Body of pancreas (tissue), 4 donors: ENCODE measurements at regions not wholly inside any gene's neighbourhood (a gene's known extent, or its start where the extent isn't known, plus 50 kb on each side); places are given as distances from the start of the nearest gene placed in this dataset.

Experiments
- ATAC-seq: fragments of 150-250 bp; one replicate; pipeline ENCODE4 v1.9.1; 2016
- DNase-seq, 4 donors: peaks; one replicate each; pipeline ENCODE4 v3.0.0-alpha.2; 2019
- H3K27ac ChIP-seq, 4 donors: fragments of 200-600 bp; sonication (generic); 1 replicate in 3 of 4; 2 replicates in 1 of 4; pipeline versions ENCODE4 v1.5.1 to v1.6.1; 2016 to 2019; ENCODE audit warnings: mild to moderate bottlenecking in 1 of 4, mixed read lengths in 1 of 4, moderate library complexity in 1 of 4
- H3K27me3 ChIP-seq, 2 donors: fragments of 200-600 bp; sonication (generic); one replicate each; pipeline ENCODE4 v1.6.0; 2016; ENCODE audit warnings: mild to moderate bottlenecking in 1 of 2
- H3K36me3 ChIP-seq, 2 donors: fragments of 200-600 bp; sonication (generic); replicated peaks in 1 of 2; 2 replicates each; pipeline ENCODE4 v1.5.1; 2016; ENCODE audit warnings: low read depth in 2 of 2; ENCODE audit not compliant: insufficient read depth in 1 of 2
- H3K4me1 ChIP-seq: fragments of 200-600 bp; sonication (generic); one replicate; pipeline ENCODE4 v1.6.0; 2016
- H3K4me3 ChIP-seq, 2 donors: fragments of 200-600 bp; sonication (generic); 1 replicate in 1 of 2; 2 replicates in 1 of 2; pipeline ENCODE4 v1.5.1; 2016 to 2019
- H3K9me3 ChIP-seq, 3 donors: fragments of 200-600 bp; sonication (generic); 1 replicate in 2 of 3; 2 replicates in 1 of 3; pipeline ENCODE4 v1.5.1; 2016
- POLR2A ChIP-seq, 3 donors: fragments of 450-650 bp; IDR thresholded peaks; one replicate each; pipeline ENCODE4 v1.6.1; 2016; ENCODE audit warnings: antibody characterized with exemption in 3 of 3, mild to moderate bottlenecking in 2 of 3
- WGBS, 2 donors: methylation state at CpG; one replicate each; pipeline ENCODE4 v1.1.5; 2017; 5-methylcytosine and 5-hydroxymethylcytosine counted together
- intact Hi-C: fragments of 100-400 bp; cut with DNase I; formaldehyde crosslinking; loops from one replicate; pipeline ENCODE4 v1.15.1; 2023
- TF ChIP-seq, protein P1 (sequence below), 7 experiments: fragments of 450-650 bp in 4 of 7; fragments of 200-600 bp in 3 of 7; sonication (generic) in 3 of 7; IDR thresholded peaks; one replicate each; pipeline ENCODE4 v1.5.1; 2016 to 2019; ENCODE audit warnings: antibody characterized with exemption in 7 of 7

DNA sequence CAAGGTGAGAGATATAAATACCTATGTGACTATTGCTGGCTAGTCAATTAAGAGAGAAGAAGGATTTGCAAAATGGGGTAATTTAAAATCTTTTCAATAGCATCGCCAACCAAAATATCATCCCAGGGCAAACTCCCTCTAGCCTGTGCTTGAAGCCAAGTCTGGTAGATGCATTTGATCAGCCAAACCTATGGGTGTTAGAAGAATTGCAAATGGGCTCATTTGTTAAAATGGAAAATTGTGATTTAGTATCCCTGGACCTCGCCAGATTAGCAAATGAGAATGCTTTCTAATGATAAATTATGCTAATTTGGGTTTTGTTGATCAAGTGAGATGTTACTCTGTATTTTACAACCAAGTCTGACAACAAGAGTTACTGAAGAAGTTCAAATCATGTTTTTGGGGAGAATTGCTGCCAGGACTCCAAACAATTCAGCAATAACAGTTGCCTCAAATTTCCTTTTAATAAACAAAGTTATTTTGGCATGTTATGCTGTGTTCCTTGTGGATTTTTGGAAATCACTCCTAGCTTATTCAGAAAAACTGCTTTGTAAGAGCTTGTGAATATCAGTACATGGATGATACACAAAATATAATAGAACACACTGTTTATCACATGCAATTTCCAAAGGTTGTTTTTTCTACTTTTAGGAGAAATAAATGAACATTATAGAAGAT lies 272.5 kb upstream of the PARD3B start:
- no peak overlapping the region for H3K4me3 ChIP-seq
- H3K9me3 ChIP-seq = no peaks in the 10 kb centered on the region
- no peak overlapping the region for H3K27ac ChIP-seq
- WGBS, 2 donors = 82 to 84% methylated on average over 2 of the region's 2 CpGs
- H3K36me3 ChIP-seq = no peaks in the 10 kb centered on the region
- intact Hi-C loops = no loop called here
- TF ChIP-seq, protein P1, sequence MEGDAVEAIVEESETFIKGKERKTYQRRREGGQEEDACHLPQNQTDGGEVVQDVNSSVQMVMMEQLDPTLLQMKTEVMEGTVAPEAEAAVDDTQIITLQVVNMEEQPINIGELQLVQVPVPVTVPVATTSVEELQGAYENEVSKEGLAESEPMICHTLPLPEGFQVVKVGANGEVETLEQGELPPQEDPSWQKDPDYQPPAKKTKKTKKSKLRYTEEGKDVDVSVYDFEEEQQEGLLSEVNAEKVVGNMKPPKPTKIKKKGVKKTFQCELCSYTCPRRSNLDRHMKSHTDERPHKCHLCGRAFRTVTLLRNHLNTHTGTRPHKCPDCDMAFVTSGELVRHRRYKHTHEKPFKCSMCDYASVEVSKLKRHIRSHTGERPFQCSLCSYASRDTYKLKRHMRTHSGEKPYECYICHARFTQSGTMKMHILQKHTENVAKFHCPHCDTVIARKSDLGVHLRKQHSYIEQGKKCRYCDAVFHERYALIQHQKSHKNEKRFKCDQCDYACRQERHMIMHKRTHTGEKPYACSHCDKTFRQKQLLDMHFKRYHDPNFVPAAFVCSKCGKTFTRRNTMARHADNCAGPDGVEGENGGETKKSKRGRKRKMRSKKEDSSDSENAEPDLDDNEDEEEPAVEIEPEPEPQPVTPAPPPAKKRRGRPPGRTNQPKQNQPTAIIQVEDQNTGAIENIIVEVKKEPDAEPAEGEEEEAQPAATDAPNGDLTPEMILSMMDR (IDR thresholded peaks at IDR 0.05) = no peak
- no peak for TF ChIP-seq POLR2A (IDR thresholded peaks at IDR 0.05)
- DNase-seq (no peak), ATAC-seq (no peak)
- no peaks in the 10 kb centered on the region for H3K4me1 ChIP-seq
- no peaks in the 10 kb centered on the region for H3K27me3 ChIP-seq

DNA sequence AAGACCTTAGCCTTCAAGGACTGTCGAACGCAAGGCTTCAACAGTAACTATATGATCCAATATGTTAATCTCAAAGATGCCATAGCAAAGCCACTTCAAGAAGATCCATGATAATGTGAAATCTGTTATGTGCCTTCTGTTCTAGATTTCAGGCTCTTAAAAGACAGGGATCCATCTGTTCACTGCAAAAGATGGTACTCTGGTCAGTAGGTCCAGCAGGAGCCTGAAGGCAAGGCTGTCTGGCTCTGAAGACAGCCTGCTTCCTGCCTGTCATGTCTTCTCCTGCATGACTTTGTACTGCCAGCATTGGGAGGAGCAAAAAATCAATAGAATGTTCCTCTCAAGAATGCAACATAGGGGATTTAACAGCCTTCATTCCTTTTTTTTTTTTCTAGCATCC lies 270.8 kb upstream of the PARD3B start:
- Histone ChIP-seq H3K27me3 (no peaks in the 10 kb centered on the region), H3K4me3 (no peak overlapping the region), H3K4me1 (no peaks in the 10 kb centered on the region), H3K27ac (no peak overlapping the region), H3K36me3 (no peaks in the 10 kb centered on the region), H3K9me3 (no peaks in the 10 kb centered on the region)
- ATAC-seq = no peak
- TF ChIP-seq, protein P1 (IDR thresholded peaks at IDR 0.05) = no peak
- no peak for TF ChIP-seq POLR2A (IDR thresholded peaks at IDR 0.05)
- intact Hi-C loops = no loop called here
- no peak for DNase-seq
- WGBS, 2 donors = 93% methylated on average over 2 of the region's 2 CpGs

GRCh38 chr2:204274991-204275390 lies 270.3 kb upstream of the PARD3B start:
- Histone ChIP-seq H3K9me3 (no peaks in the 10 kb centered on the region), H3K27me3 (no peaks in the 10 kb centered on the region), H3K4me1 (no peaks in the 10 kb centered on the region), H3K36me3 (no peaks in the 10 kb centered on the region), H3K4me3 (no peak overlapping the region), H3K27ac (no peak overlapping the region)
- TF ChIP-seq, protein P1 (IDR thresholded peaks at IDR 0.05) = no peak
- TF ChIP-seq POLR2A (IDR thresholded peaks at IDR 0.05) = no peak
- no peak for DNase-seq
- ATAC-seq = no peak
- intact Hi-C loops = no loop called here
- whole genome bisulfite sequencing, 2 donors = 56 to 68% methylated on average over 2 of the region's 2 CpGs

DNA sequence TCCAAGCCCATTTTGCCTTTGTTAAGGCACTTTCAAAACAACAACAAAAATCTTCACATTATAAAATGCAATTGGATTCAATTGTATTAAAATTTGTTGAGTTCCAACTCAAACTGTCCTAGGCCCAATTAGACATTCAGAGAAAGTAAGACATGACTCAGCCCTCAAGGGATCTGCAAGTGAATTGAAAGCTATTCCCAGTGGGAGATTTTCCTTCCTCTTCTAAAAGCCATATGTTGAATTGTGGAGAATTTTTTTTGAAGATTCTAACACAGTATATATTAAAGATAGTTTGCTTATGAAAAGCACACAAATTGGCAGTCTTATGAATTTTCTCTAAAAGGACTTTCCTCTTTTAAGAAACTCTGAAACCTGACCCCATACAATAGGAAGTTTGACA lies 268.0 kb upstream of the PARD3B start:
- Histone ChIP-seq H3K4me3 (no peak overlapping the region), H3K9me3 (no peaks in the 10 kb centered on the region), H3K27me3 (no peaks in the 10 kb centered on the region), H3K27ac (no peak overlapping the region), H3K4me1 (no peaks in the 10 kb centered on the region), H3K36me3 (no peaks in the 10 kb centered on the region)
- intact Hi-C loops = no loop called here
- TF ChIP-seq, protein P1 (IDR thresholded peaks at IDR 0.05) = no peak
- TF ChIP-seq POLR2A (IDR thresholded peaks at IDR 0.05) = no peak
- ATAC-seq (no peak), DNase-seq (no peak)

GRCh38 chr2:204278454-204278853 lies 266.8 kb upstream of the PARD3B start:
- Histone ChIP-seq H3K36me3 (no peaks in the 10 kb centered on the region), H3K4me1 (no peaks in the 10 kb centered on the region), H3K27ac (no peak overlapping the region), H3K27me3 (no peaks in the 10 kb centered on the region), H3K4me3 (no peak overlapping the region), H3K9me3 (no peaks in the 10 kb centered on the region)
- TF ChIP-seq, protein P1 (IDR thresholded peaks at IDR 0.05) = no peak
- no peak for TF ChIP-seq POLR2A (IDR thresholded peaks at IDR 0.05)
- no peak for ATAC-seq
- no peak for DNase-seq
- 67 to 73% methylated on average over 1 of the region's 1 CpG for WGBS, 2 donors
- intact Hi-C loops = no loop called here
